GM19328 (cell line): ENCODE measurements at regions not wholly inside any gene's neighbourhood (a gene's known extent, or its start where the extent isn't known, plus 50 kb on each side); places are given as distances from the start of the nearest gene placed in this dataset.

Source experiments
- ATAC-seq: cut with Tn5 transposase; IDR thresholded peaks from one replicate; pipeline ENCODE4 v1.9.1; 2021; ENCODE audit warnings: mild to moderate bottlenecking, moderate library complexity; ENCODE audit not compliant: unreplicated experiment

DNA sequence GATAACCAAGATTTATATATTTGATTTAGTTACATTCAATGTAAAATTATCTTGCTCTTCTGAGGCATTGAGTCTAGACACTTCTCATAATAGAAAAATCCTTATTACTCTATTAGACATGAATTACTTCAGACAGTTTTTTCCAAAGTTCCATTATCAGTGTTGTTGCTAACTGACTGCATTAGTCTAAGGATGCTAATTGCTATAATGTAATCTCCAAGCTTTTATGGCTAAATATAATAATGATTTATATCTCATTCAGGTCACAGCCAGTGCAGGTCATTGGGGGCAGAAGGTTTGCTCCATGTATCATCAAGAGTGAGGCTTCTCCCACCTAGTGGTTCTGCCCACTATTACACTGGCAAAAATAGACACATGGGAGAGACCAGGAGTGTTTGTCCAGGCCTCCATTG is 377.2 kb upstream of the DDI1 start:
- no peak for ATAC-seq

DNA sequence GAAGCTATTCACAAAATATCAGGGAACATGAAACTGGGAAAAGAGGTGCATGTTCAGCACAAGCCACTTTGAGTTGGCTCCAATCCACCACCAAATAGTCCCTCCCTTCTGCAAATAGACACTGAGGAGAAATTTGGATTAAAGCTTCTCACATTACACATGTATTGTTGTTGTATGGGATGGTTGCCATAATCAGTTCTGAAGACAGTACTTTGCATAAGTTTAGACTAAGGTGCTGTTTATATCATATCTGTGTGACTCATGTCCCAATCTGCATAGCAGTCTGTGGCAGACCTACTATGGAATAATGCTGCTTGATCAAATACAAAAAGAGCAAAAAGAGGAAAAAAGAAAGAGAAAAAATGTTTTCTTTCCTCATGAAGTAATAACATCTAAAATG is 376.7 kb upstream of the DDI1 start:
- ATAC-seq = no peak

DNA sequence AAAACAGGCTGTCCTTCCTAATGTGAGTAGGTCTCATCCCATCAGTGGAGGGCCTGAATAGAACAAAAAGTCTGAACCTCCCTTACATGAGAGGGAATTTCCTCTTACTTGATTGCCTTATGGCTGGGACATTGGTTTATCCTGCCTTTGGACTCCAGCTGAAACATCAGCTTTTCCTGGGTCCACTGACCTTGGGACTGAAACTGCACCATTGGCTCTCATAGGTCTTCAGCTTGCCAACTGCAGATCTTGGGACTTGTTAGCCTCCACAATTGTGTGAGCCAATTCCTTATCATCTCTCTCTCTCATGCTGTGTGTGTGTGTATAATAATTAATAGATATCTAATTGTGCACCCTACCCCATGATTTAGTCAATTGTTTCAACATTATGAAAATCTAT is 375.3 kb upstream of the DDI1 start:
- no peak for ATAC-seq

DNA sequence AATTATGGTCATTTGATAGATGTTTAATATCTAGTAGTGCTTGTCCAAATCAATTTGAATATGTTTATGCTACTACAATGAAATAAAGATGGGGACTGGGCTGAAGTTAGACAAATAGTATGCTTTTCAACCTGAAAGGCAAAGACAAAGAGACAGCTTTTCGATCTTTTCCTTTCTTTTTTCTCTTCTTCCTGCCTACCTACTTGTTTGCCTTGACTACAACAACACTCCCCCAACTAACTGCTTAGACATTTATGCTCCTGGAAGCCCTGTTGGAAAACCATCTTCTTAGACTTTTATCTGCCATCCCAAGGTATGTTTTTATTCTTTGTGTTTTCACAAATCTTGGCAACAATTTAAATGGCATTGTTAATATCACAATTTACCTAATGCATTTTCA is 374.4 kb upstream of the DDI1 start:
- no peak for ATAC-seq

DNA sequence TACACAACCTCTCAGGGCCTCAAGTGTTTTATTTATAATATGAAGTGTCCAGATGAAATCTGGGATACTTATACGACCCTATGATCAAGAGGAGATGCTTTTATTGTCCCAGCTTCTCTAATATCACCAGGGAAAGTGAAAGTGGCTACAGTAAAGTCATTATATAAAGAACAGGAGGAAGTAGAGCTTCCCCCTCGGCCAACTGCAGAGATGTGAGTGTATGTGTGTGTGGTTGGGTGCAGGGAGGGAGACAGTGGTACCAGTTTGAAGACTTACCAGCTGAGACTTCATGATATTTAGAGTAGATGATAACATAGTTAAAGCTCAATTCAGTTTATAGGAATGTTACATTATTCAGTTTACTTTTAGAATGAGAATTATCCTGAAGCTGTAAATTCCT is 373.6 kb upstream of the DDI1 start:
- no peak for ATAC-seq

DNA sequence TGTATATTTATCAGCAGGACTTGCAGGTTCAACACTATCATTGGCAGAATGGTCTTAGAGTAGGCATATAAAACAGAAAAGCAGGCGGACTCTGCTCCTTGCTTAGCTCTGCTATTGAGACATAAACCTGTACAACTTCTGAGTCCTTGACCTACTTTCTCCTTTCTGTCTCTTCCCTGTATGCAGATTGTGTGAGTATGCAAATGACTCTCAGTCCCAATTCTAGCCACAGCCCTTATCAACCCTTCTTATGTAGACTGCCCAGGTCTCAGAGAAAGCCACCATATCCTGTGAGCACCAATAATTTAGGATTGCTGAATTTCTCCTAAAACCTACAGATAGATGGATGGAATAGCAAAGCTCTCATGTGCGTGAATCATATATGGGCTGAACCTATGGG is 367.6 kb upstream of the DDI1 start:
- ATAC-seq = no peak

DNA sequence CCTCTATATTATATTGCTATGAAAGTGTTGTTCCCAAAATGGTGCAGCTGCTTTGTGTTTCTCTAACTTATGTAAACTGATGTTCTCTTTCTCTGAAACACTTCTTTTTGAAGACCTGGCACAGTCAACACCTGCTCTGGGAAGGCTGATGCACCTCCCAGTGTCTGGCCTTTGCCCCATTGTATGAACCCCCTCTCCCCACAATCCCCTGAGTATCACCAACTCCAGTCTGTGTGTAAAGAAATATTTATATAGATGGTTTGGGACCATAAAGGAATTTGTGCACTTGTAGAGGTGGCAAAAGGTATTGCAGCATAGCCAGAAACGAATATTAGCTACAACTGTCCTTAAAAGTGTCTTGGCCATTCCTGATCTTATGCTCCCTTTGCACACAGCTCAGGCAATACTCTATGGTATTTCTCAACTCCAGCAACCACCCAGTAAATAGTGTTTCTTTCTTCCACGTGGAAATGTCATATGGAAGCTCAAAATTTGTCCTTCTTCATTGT is 365.2 kb upstream of the DDI1 start:
- no peak for ATAC-seq

DNA sequence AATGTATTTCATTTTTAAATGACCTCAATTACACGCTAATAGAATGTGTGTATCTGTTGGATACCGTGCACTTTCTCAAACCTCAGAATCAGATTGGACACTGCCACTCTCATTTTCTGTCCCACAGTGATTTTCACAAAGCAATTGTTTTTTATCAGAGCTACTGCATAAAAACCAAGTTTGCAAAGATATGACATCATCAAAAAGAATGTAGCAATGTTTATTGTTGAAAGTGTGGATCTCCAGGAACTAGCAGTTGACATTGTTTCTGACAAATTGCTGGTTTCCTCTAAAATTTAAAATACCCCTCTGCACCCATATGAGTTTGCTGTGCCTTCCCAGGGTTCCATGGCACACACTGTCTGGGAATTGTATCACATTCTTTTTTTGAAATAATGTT is 362.7 kb upstream of the DDI1 start:
- no peak for ATAC-seq

DNA sequence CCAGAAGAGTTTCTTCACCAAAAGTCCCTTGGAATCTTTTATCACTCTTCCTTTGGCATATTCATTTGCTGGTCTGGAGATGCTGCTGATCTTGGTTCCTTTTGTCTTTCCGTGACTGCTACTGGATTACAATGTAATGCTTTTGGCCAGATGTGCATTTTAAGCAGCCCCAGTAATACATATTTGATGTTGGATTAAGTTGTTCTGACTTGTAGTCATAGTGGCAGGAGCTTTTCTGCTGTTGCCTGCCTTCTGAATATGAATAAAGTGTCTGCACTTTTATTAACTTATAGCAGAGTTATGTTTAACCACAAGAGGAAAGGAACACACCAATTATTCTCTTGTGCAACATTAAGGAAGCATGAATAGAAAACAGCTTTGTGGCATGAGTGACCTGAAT is 360.0 kb upstream of the DDI1 start:
- ATAC-seq = no peak

DNA sequence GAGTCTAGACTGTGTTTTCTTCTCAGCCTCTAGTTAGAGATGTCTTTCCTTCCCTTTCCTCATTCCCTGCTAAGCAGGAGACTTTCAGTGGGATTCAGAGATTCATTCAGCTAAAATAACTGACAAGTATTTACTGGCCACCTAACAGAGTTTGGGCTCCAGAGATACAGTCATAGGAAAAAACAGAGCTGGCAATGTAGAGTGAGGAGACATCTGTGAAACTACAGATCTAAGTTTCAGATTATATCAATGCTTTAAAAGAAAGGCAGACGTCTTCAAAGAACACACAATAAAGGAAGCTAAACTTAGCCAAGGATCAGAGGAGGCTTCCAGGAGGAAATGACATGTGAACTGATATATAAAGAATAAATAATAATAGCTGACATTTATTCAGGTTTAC is 355.6 kb upstream of the DDI1 start:
- ATAC-seq = no peak

DNA sequence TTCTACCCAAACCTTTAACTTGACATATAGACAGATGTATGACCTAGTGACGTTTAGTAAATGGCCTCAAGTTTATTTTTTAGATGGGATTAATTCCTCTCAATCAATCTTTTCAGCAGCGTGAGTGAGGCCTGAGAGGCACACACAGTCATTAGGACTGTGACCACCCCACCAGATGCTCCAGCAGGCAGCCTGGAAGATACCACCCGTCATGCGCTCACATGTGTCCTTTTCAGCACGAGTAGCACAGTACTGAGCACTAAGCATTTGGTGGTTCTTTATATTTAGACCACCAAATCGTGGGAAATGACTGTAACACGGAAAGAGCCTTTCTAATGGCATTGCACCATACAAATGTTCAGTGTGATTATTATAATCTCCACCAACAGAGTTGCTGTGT is 354.6 kb upstream of the DDI1 start:
- ATAC-seq = peak; percentile 20

DNA sequence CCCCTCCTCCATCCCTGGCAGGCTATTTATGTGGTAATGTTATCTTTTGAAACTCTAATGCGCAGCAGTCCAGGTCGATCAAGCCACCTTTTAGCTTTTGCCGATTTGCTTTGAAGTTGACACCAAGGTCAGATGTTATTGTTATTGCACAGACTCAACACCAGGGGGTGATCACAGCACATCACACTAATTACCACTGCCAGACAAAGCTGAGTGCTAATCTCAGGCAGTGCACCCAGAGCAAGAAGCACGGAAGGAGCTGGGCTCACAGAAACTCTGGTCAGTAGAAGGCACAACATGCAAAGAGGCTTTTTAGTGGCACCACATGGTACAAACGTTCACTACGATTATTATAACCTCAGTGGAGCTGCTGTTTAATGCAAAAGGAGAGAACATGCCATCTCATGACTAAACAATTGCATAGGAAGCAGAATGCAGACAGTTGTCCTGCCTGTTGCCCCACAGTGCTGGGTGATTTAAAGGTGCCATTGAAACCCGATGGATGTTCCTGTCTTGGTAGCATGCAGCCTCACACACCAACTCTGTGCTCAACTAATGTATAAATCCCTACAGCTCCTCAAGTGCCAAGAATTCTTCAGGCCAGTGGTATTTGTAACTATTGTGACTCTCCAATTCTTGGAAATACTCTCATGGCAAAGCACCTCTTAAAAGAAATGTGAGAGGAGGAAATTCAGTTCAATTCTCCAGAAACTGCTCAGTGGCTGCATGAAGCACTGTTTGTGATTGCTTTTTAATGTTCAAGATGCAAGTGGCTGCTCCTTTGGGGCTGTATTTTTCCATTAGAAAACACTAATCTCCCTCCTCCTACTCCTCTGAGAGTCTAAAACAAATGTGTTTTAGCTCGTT is 353.9 kb upstream of the DDI1 start:
- ATAC-seq = peak; percentile 89

DNA sequence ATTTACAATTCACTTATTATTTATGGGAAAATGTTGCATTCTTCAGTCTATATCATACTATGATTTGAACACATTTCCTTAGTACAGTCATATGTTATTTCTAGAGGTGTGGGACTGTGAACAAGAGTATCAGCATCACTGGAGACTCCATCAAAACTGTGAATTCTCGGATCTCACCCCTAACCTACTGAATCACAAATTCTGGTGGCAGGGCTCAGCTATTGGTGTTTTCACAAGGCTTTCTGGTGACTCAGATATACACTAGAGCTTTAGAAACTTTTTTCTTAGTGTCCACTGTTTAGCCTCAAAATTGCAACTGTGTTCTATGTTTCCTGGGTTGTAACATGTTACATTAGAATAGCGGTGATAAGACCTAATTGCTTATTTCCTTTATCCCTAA is 352.9 kb upstream of the DDI1 start:
- ATAC-seq = no peak

DNA sequence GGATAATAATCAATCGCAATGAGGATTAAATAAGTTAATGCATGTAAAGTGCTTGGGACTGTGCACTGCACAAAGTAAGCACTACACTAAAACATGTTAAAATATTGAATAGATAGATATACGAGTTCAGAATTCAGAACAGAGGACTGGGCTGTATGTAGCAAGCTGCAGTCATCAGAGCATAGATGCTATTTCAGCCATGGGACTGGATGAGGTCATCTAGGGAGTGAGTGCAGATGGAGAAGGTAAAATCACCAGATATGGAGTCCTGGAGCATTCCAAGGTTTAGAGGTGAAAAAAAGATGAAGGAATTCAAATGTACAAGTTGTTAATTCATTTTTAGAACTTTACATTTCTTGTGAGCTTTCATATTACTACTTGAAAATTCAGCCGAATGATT is 347.5 kb upstream of the DDI1 start:
- no peak for ATAC-seq

DNA sequence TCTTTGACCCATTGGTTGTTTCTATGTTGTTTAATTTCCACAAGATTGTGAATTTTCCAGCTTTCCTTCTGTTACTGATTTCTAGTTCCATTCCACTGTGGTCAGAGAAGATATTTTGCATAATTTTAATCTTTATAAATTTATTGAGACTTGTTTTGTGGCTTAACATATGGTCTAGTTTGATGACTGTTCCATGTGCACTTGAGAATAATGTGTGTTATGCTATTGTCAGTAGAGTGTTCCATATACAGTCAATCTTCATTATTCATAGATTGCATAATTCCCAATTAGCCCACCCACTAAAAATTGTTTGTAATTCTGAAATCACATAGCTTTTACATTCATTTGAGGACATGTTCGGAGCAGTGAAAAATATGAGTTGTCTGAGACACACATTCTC is 346.1 kb upstream of the DDI1 start:
- no peak for ATAC-seq

DNA sequence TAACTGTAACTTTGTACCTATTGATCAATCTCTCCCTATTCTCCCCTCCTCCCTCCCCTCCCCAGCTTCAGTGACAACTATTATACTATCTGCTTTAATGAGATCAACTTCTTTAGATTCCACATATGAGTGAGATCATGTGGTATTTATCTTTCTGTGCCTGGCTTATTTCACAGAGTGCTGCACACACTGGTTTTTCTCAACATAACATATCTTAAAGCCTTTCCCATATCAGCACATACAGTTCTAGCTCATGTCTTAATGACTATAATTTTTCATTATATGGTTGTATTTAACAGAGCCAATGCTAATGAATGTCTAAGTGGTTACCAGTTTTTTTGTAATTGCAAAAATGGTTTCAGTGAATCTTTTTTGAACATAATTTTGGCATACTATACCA is 340.3 kb upstream of the DDI1 start:
- ATAC-seq = no peak

DNA sequence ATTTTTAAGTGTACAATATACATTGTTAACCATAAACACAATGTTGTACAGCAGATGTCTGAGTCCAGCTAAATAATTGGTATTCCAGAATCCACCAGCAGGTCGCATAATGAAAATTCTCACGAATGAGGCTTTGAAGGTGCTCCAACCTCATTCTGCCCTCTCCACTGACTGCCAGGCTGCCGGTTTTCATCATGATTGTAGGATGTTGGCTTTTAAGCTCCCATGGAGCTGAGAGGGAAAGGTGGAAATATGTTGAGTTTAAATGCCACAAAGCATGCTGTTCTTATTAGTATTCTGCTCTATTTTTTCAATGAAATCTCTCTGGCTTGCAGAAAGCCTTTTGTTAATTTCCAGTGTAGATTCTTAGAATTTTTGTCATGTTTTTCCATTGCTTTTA is 337.2 kb upstream of the DDI1 start:
- no peak for ATAC-seq

DNA sequence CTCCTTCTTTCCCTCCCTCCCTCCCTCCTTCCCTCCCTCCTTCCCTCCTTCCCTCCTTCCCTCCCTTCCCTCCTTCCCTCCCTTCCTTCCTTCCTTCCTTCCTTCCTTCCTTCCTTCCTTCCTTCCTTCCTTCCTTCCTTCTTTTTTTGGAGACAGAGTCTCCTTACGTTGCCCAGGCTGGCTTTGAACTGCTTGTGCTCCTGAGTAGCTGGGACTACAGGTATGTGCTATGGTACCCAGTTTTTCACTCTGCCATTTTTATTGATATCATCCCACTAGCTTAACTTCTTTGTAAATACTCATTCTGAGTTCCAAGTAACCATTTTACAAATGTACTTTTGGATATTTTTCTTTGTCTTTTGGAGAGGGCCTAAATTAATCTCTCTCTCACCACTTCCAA is 336.8 kb upstream of the DDI1 start:
- ATAC-seq = no peak

DNA sequence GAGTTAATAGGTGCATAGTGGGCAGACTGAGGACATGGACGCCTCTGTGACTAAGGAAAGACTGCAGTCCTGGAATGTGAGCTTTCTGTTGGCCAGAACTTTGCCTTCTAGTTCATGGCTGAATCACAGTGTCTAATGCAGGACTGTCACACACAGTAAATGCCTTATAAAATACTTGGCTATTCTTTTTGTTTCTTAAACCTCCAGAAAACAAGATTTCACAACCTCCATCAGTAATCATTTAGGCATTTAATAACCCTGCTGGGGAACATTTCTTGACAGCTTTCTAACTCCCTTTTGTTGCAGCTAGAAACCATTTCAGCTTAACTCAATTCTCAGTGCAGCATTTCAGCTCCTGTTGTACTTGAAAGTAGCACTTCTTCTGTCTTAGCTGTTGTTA is 335.8 kb upstream of the DDI1 start:
- ATAC-seq = no peak

DNA sequence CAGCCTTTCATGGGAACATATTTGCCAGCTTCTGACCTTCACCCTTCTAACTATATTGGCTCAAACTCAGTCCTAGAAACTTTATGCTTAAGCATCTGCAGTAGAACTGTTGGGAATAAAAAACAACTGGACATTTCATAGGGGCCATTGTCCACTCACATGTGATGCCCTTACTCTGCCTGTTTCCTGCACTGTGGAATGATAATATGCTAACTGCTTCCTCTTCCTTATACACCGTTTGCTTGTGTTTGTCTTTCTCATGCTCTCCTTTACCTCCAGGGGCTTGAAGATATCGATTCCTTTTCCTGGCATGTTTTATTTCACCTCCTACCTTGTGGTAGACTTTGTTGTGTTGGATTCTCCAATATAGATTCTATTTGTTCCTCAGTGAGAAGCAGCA is 333.0 kb upstream of the DDI1 start:
- ATAC-seq = no peak

DNA sequence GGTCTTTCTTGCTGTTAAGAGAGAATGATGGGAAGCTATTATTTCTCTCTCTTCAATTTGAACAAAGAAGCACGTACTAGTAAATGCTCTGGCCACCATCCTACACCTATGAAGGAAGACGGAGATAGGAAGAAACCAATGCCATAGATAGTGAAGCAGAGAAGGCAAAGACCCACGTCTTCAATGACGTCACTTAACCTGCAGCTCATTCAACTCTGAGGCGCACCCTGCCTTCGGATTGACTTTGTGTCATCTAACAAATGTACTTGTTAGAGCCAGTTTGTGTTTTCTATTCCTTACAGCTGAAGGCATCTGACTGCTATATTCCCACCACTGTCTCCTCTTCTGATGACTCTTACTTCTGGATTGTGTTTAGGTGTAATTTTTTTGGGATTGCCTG is 332.5 kb upstream of the DDI1 start:
- ATAC-seq = no peak

DNA sequence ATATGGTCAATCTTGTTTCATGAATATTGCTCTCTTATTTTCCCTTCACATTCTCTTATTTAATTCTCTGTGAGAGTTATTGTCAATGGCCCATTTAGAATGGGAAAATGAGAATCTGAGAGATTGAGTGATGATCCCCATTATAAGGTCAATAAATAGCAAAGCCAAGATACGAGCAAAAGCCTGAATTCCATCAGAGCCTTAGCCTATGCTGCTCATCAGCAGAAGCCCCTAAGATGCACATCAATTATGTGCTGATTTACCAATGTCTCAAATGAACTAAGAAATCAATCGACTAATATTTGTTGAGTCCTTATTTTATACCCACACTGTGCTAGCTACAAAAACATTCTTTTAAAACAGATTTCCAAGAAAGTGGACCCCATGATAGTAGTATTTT is 330.8 kb upstream of the DDI1 start:
- no peak for ATAC-seq

DNA sequence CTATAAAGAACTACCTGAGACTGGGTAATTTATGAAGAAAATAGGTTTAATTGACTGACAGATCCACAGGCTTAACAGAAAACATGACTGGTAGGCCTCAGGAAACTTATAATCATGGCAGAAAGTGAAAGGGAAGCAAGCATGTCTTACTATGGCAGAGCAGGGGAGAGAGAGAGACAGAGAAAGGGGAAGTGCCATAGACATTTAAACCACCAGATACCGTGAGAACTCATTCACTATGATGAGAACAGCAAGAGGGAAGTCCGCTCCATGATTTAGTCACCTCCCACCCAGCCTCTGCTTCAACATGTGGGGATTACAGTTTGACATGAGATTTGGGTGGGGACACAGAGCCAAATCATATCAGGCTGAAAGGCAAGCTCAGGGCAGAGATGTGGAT is 327.1 kb upstream of the DDI1 start:
- ATAC-seq = no peak
